ENCODE measurements at regions not wholly inside any gene's neighbourhood (a gene's known extent, or its start where the extent isn't known, plus 50 kb on each side); places are given as distances from the start of the nearest gene placed in this dataset.

DNA sequence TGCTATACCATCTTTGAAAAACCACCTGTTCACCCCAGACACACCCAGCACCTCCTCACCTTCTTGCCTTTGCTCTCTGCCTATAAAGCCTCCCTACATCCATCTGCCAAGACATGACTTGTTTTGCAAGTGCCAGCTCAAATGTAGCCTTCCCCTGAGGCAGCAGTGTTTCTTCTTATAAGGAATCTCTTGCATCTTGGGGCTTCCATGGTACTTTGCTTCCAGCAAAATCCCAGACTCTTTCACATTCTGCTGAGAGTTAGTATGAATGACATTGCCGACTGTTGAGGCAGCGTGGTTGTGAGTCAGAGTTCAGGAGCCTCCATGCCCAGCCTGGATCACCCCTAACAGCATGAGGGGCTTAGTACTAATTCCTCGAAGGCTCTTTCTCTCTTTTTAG, 217.4 kb upstream of the RUNX1 start:
- Mint-ChIP-seq H3K27ac (no peak overlapping the region), H3K27me3 (ENCODE audit: low read depth in 3 of 3) (peaks cover 0 to 4% (median 2%) of the 10 kb centered on the region in 3 donors), H3K4me3 (no peak overlapping the region), H3K4me1 (no peaks in the 10 kb centered on the region), H3K9me3 (peaks cover 0 to 5% (median 2%) of the 10 kb centered on the region in 7 donors), H3K36me3 (no peaks in the 10 kb centered on the region)
- H3K9me3 ChIP-seq (replicated peaks in 1 of 2; ENCODE audit: control insufficient read depth in 1 of 2, insufficient read depth in 1 of 2, low read length in 2 of 2): no peaks in the 10 kb centered on the region
- H3K4me3 ChIP-seq (replicated peaks in 1 of 3; ENCODE audit: low read depth in 2 of 3, low read length in 3 of 3): no peak overlapping the region
- no peak overlapping the region for H3K9ac ChIP-seq (ENCODE audit: insufficient read depth, low read length, poor library complexity, severe bottlenecking)
- no peak overlapping the region for H3K27ac ChIP-seq (ENCODE audit: low read depth in 1 of 2, low read length in 2 of 2)
- H3K36me3 ChIP-seq (replicated peaks in 1 of 2; ENCODE audit: control insufficient read depth in 1 of 2, insufficient read depth in 2 of 2, low read length in 2 of 2): no peaks in the 10 kb centered on the region
- H3K27me3 ChIP-seq (ENCODE audit: control insufficient read depth in 2 of 2, insufficient read depth in 2 of 2, low read length in 2 of 2): no peaks in the 10 kb centered on the region
- intact Hi-C loops (cut with micrococcal nuclease): no loop called here
- no CpG with 5 or more reads among the region's 3 CpGs for WGBS (ENCODE audit: insufficient coverage)
- no peaks in the 10 kb centered on the region for H3K4me1 ChIP-seq (ENCODE audit: control insufficient read depth in 1 of 2, insufficient read depth in 2 of 2, low read length in 2 of 2)
- H2AFZ ChIP-seq (ENCODE audit: insufficient read depth, low read depth, low read length, poor library complexity, severe bottlenecking): no peak overlapping the region
- H4K20me1 ChIP-seq (ENCODE audit: insufficient read depth, low read length): no peaks in the 10 kb centered on the region
- H3K79me2 ChIP-seq (ENCODE audit: insufficient read depth, low read length): no peaks in the 10 kb centered on the region
- TF ChIP-seq, protein P1, sequence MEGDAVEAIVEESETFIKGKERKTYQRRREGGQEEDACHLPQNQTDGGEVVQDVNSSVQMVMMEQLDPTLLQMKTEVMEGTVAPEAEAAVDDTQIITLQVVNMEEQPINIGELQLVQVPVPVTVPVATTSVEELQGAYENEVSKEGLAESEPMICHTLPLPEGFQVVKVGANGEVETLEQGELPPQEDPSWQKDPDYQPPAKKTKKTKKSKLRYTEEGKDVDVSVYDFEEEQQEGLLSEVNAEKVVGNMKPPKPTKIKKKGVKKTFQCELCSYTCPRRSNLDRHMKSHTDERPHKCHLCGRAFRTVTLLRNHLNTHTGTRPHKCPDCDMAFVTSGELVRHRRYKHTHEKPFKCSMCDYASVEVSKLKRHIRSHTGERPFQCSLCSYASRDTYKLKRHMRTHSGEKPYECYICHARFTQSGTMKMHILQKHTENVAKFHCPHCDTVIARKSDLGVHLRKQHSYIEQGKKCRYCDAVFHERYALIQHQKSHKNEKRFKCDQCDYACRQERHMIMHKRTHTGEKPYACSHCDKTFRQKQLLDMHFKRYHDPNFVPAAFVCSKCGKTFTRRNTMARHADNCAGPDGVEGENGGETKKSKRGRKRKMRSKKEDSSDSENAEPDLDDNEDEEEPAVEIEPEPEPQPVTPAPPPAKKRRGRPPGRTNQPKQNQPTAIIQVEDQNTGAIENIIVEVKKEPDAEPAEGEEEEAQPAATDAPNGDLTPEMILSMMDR (IDR thresholded peaks at IDR 0.05): no peak
- DNase-seq: no peak
- H3K4me2 ChIP-seq (replicated peaks; ENCODE audit: extremely low read depth, low read length, poor library complexity, severe bottlenecking): no peak overlapping the region

DNA sequence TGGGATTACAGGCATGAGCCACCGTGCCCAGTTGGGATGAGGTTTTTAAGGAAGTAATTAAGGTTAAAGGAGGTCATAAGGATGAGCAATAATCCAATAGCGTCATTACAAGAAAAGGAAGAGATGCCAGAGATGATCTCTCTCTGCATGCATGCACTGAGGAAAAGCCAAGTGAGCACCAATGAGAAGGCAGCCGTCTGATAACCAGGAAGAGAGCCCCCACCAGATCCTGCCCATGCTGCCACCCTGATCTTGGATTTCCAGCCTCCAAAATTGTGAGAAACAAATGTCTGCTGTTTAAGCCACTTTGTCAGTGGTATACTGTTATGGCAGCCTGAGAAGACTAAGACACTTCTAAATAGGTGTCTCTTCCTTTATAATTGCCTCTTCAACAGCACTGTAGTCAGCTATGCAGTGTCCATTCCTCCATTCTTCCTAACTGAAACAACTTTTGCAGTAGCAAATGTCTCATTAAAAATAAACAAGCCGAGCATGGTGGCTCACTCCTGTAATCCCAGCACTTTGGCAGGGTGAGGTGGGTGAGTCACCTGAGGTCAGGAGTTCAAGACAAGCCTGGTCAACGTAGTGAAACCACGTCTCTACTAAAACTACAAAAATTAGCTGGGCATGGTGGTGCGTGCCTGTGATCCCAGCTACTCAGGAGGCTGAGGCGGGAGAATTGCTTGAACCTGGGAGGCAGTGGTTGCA, 216.2 kb upstream of the RUNX1 start:
- H3K27me3 Mint-ChIP-seq (ENCODE audit: low read depth in 3 of 3): peaks cover 0 to 4% (median 2%) of the 10 kb centered on the region in 3 donors
- Histone ChIP-seq H3K4me2 (replicated peaks; ENCODE audit: extremely low read depth, low read length, poor library complexity, severe bottlenecking) (no peak overlapping the region), H4K20me1 (ENCODE audit: insufficient read depth, low read length) (no peaks in the 10 kb centered on the region), H3K79me2 (ENCODE audit: insufficient read depth, low read length) (no peaks in the 10 kb centered on the region), H3K27ac (ENCODE audit: low read depth in 1 of 2, low read length in 2 of 2) (no peak overlapping the region), H3K36me3 (replicated peaks in 1 of 2; ENCODE audit: control insufficient read depth in 1 of 2, insufficient read depth in 2 of 2, low read length in 2 of 2) (no peaks in the 10 kb centered on the region), H3K4me3 (replicated peaks in 1 of 3; ENCODE audit: low read depth in 2 of 3, low read length in 3 of 3) (no peak overlapping the region), H3K27me3 (ENCODE audit: control insufficient read depth in 2 of 2, insufficient read depth in 2 of 2, low read length in 2 of 2) (no peaks in the 10 kb centered on the region), H2AFZ (ENCODE audit: insufficient read depth, low read depth, low read length, poor library complexity, severe bottlenecking) (no peak overlapping the region), H3K4me1 (ENCODE audit: control insufficient read depth in 1 of 2, insufficient read depth in 2 of 2, low read length in 2 of 2) (no peaks in the 10 kb centered on the region), H3K9me3 (replicated peaks in 1 of 2; ENCODE audit: control insufficient read depth in 1 of 2, insufficient read depth in 1 of 2, low read length in 2 of 2) (peaks cover 0 to 2% of the 10 kb centered on the region in 2 donors), H3K9ac (ENCODE audit: insufficient read depth, low read length, poor library complexity, severe bottlenecking) (no peak overlapping the region)
- TF ChIP-seq, protein P1 (IDR thresholded peaks at IDR 0.05): no peak
- no peak for DNase-seq
- H3K4me3 Mint-ChIP-seq: no peak overlapping the region
- intact Hi-C loops (cut with micrococcal nuclease): no loop called here
- H3K27ac Mint-ChIP-seq: no peak overlapping the region
- peaks cover 0 to 7% (median 2%) of the 10 kb centered on the region in 7 donors for H3K9me3 Mint-ChIP-seq
- 96% methylated on average over 6 of the region's 8 CpGs for WGBS (ENCODE audit: insufficient coverage)
- H3K36me3 Mint-ChIP-seq: no peaks in the 10 kb centered on the region
- no peaks in the 10 kb centered on the region for H3K4me1 Mint-ChIP-seq

Measured in CD14-positive monocyte (primary cell).